Glomerular visceral epithelial cell (primary cell): ENCODE measurements at regions not wholly inside any gene's neighbourhood (a gene's known extent, or its start where the extent isn't known, plus 50 kb on each side); places are given as distances from the start of the nearest gene placed in this dataset.

Experiments used
- DNase-seq: peaks from one replicate; pipeline ENCODE4 v3.0.0-alpha.2; 2016; ENCODE audit errors: extremely low spot score

DNA sequence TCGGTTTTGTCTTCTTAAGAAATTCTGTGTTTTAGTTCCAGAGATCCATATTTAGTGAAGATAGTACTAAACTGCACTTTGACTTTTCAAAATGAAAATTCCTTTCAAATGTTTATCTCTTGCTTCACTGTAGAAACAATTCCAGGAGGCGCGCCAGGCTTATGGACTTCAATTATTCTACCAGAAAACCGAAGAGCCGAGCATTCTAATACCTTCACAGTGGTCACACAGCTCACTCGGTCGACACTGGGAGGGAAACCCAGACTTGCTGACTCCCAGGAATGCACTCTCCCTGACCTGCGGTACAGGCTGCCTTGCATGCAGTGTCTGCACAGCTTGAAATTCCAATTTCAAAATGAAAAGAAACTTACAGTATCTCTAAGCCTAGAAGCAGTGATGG, 119.9 kb upstream of the PIEZO2 start:
- DNase-seq, result no peak

DNA sequence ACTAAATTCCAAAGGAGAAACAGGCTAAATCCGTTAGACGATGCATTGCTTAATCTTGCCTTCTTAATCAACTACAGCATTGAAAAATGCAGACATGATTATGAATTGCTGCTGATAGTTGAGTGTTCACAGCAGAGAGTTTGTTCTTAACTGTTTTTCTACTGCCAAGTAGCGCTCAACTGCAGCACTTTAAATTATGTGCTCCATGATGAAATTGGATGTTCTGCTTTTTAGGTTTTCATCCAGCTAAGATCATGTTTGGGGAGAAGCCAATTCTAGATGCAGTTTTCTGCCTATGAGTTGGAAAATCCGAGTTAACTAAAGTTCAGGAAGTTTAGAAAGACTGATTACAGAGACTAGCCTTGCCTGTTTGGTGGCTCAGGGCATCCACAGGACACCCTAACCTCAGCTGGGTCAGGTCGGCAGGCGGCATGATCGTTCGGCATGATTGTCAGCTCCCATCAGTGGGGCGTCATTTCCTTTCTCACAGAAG, 119.4 kb upstream of the PIEZO2 start:
- DNase-seq, result no peak

GRCh38 chr18:11268153-11268552, 118.8 kb upstream of the PIEZO2 start:
- DNase-seq, result no peak

DNA sequence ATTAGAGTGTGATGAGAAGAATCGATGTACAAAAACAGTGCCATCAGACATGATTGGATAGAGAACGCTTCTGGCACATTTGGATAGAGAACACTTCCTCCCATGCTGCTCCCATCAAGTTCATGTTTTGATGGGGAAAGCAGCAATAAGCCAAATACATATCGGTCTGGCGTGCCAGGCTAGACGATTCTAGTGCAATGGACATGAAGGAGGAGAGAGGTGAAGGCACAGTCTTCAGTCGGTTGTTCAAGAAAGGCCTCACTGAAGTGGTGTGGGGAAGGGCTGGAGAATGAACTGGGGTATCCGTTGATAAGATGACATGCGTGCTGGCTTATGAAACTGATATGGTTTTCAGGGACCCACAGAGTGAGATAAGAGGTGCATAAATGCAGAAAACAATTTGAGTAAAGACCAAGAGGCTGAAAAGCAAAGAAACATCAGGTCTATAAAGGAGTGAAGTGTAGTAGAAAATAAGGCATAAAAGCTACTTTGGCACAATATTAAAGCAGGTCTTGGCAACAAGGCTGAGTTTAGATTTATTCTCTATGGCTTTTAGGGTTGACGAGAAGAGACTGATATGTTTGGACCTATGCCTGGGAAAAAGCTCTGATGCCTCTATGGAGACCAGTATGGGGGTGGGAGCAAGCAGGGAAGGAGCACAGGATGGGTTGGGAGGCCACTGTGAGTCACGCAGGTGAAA, 117.6 kb upstream of the PIEZO2 start:
- no peak for DNase-seq

- DNase-seq, result no peak
Observed at GRCh38 chr18:11261486-11261885, 112.1 kb upstream of the PIEZO2 start.

DNA sequence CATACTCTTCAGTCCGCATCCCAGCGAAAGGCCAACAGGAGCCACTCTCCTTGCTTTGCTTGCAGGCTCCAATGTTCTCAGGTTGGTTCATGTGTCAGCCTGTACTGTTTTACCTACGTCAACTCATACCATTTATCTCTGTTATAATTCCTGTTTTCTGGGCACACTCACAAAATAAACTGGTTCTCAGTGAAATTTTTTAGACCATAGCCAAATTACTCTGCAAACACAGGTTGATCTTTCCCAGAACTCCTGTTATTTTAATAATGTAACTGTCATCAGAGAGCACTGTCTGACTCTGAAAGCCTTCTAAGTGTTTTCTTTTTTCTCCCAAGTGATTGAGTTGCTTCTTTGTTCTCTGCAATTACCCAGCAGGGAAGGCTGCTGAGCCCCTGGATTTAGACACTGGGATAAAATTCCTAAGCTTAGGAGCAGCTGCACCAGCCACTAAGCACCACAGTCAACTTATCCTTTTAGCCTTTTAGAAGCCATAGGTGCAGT, 111.6 kb upstream of the PIEZO2 start:
- no peak for DNase-seq

DNA sequence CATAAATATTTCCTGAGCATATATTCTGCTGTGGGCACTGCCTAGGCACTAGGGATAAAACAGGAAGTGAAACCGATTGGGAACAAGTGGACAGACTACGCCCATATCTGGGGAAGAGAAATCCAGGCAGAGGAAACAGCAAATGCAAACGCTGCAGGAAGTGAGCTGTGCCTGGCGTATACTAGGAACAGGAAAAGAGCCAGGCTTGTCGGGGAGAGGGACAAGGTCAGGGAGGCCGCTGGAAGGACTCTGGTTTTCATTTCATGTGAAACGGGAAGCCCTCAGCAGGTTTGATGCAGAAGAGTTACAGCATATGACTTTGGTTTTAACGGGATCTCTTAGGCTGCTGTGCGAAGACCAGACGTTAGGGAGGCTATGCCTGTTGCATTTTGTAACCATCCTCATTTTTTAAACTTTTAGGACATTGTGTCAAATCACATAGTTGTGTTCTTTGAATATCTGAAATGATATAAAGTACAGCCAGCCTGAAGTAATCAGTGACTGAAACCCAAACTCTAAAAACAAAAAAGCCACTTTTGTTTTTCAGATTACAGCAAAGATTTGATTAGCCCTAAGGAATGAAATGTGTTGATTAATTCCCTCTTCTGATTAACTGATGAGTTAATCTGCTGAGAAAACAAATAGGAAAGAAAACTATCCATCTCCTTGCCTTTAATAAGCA, 110.2 kb upstream of the PIEZO2 start:
- DNase-seq, result no peak

- no peak for DNase-seq
Observed at GRCh38 chr18:11258039-11258610, 108.8 kb upstream of the PIEZO2 start.

GRCh38 chr18:11256251-11256650, 106.9 kb upstream of the PIEZO2 start:
- no peak for DNase-seq

GRCh38 chr18:11251891-11252270, 102.5 kb upstream of the PIEZO2 start:
- DNase-seq, result no peak

DNA sequence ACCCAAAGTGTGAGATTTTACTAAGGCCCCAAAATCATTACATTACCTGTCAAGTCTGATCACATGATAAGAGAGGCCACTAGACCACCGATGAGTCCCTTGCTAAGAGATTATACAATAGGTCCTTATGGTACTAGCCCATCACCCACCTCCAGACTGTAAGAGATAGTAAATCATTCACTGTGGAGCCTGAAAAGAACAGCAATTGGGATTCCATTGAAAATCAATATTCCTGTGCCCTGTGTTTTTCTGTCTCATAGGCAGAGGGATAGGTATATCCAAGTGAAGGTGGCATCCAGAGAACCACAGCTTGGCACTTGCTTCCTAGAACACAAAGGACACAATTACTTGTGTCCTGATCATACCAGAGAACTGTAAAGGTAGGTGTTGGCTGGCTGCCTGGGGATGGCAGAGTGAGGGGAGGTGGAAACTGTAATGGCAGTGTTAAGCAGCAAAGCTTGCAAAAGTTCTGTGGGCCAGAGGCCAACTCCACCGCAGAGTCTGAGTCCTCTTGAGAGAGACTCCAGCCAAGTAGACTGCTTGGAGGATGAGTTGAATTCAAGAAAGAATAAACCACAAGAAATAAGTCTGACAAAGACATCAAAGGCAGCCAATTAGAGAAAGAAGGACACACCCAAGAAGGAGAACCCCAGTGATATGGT, 102.0 kb upstream of the PIEZO2 start:
- no peak for DNase-seq

DNA sequence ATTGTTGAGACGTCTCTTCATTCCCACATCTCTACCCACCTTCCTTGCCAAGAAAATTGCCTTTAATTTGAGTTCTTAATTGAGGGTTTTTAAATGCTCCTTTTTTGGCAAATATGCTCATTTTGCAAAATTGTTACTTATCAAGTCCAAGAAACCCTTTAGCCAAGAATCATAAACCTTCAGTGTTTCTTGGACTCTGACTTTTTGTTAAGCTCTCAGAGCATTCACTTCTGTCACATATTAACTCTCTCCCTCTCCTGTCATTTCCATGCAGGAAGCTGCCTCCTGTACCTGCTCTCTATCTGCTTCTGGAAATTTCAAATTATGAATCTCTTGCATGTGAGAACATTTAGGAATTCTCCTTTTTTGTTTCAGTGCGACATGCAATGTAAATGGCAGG, 100.0 kb upstream of the PIEZO2 start:
- DNase-seq, result no peak

GRCh38 chr18:11247381-11247970, 98.1 kb upstream of the PIEZO2 start:
- DNase-seq, result no peak

GRCh38 chr18:11246495-11247300, 97.3 kb upstream of the PIEZO2 start:
- DNase-seq, result no peak

GRCh38 chr18:11245879-11246278, 96.5 kb upstream of the PIEZO2 start:
- DNase-seq, result no peak

DNA sequence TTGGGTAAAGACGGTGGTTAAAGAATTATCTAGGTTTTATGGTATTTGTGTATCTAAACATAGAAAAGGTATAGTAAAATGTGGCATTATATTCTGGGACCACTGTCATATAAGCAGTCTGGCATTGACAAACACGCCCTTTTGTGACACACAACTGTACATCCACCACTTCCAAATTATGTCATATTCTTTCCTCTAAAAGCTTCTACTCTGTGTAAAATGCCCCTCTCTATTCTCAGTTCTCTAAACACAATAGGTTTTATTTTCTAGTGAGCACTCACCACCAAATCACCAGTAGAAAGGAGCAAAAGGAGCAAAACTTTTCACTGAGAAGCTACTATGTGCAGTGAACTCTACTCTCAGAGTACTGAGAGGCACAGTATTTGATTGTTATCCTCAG, 88.1 kb upstream of the PIEZO2 start:
- no peak for DNase-seq

DNA sequence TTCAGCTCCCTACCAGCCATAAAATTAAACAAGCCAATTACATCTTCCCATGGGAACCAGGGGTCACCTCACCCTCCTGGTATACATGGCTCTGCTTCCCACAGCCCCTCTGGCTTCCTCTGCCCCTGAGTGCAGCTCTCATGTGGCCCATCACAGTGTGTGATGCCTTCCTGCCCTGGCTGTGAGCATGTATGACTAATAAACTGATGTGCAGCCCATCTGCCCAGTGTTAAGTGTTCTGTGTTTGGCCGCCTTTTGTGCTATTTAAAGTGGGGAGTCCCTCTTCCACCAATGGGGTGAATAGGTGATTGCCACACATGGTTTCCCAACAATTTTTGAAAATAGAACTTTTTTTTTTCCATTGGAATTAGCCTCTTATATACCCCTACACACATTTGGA, 87.7 kb upstream of the PIEZO2 start:
- no peak for DNase-seq

DNA sequence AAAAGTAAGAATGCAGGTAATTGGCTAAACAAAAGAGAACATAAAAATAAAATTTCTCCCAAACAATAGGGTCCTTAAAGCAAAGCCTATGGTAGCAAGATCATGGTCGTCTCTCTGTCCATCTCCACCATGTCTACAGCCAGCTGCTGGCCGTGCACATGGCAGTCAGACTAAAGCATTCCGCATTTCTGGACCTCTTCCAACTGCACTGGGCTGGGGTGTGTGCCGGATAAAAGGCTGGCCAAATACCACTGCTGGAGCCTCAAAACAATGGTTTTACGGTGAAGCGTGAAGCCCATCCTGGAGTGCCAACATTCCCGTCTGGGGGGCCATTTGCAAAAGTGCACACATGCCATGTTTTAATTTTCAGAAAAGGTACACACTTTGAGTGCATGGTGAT, 74.8 kb upstream of the PIEZO2 start:
- no peak for DNase-seq

DNA sequence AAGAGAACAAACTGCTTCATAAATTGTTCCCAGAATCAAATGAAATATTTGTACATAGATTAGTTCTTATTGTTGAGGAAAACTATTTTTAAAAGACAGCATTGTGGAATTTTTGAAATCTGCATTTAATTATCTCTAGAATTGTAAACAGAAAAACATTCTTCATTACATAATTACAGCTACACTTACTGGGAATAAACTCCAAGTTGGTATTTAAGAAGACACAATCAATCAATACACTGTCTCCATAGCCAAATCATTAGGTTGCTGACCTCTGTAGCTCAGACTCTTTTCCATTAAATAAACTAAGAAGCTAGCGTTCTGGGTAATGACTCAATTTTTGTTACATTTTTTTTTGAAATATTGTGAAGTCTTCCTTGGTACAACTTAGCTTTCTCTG, 70.2 kb upstream of the PIEZO2 start:
- DNase-seq, result no peak

DNA sequence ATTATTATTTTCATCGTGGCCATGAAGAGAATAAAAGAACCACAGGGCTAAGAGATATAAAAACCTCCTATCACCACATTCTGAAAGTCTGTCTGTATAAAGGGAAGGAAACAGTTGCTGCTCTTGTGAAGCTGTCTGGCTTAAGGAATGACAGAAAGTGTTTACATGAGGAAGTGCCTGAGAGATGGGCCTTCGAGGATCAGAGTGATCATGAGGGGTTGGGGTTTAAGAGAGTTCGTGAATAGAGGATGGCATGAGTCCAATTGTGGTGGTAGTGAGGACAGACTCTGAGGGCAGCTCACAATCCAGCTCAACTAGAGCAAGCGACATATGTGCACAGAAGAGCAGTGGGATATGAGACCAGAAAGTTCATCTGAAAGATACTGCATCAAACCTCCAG, 65.8 kb upstream of the PIEZO2 start:
- no peak for DNase-seq

GRCh38 chr18:11204020-11204419, 54.7 kb upstream of the PIEZO2 start:
- no peak for DNase-seq
